Pons (tissue), 1 donor: ENCODE measurements at regions not wholly inside any gene's neighbourhood (a gene's known extent, or its start where the extent isn't known, plus 50 kb on each side); places are given as distances from the start of the nearest gene placed in this dataset.

ENCODE experiments used
- DNase-seq: peaks from one replicate; pipeline ENCODE4 v3.0.0-alpha.2; 2016; ENCODE audit warnings: low spot score

DNA sequence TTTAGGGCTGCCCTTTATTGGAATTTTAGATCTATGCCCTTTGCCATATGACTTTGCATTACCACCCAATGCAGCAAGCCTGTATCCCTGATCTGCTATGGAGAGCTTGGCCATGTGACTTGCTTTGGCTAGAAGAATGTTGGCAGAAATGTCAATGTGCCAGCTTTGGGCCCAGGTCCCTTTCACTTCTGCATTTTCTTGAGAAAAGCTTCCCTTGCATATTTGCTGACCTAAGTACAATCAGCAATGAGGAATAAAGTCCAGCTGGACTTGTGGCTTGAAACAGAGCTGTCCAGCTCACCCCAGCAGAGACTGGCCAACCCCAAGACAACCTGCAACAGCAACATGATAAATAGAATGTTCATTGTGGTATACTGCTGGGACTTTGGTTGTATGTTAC lies 135.9 kb downstream of the PAH start:
- peak; percentile 63 for DNase-seq

DNA sequence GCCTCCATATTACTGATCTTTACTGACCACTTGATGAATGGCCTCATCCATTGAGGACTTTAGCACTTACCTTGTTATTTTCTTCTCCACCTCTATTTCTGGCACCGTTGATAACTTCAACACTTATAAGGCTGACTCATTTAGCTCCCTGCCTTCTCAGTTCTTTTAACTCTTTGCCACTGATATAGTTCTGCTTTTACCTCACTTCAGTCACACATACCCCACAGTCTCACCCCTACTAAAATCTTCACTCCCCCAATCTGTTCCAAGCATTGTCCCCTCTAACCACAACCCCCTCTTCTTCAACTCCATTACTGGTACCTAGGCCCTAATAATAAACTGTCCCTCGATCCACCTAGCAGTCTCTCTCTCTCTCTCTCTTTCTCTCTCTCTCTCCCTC lies 141.0 kb downstream of the PAH start:
- DNase-seq: no peak

DNA sequence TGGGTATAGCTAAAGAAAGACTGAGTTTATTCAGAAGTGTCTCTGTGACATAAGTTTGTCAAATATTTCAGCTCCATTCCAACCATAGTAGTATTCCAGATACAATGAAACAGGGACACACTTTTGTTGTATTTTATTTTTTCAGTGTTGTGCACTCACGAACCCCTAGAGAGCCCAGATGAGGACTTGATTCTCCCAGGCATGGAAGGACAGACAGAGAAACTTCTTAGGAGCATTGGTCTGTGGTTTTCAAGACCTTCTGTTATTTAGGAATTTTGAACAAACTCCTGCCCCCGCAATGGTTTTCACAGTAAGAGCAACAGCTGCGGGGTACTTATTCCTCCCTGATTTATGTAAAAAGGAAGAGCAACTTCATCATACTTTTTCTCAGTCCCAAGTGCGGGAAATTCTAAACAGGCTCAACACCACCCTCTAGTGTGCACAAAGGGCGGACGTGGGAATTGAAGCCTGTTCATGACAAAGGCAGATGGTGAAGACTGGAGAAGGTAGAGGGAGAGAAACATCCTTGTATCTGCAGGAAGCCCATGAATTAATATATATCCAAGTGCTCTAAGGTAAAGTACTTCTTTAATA lies 147.6 kb downstream of the PAH start:
- peak; percentile 75 for DNase-seq

DNA sequence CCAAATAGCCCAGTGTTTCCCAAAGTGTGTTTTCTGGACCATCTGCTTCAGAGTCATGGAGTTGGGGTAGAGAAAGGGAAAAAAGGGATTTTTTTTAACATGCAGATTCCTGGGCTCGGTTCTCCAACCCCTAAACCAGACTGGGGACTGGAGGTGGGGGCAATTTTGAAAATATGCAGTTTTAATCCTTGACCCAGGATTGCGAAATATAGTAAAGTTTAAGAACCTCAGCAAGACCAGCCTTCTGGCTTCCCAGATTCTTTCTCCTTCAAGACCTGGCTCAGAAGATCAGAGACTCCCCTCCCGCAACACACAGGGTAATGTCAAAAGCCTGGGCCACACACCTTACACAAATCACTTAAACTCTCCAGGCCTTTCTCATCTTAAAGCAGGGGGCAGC lies 150.1 kb downstream of the PAH start:
- DNase-seq: no peak

DNA sequence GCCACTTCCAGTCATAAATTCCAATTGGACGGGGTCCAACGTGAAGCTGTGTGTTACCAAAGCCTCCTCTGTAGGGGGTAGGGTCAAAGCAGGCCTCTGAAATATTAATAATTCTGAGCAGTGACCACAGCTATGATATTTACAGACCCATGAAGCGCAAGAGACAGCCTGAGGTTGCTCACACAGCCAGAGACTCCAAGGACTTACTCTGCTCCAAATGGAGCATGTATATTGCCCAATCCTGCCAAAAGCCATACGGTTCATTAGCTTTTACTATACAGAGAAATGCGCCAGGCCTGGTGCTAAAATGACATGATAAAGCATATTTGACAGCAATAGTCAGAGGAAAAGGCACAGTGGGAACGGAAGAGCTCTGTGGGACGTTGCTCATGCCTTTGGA lies 151.3 kb downstream of the PAH start:
- no peak for DNase-seq

DNA sequence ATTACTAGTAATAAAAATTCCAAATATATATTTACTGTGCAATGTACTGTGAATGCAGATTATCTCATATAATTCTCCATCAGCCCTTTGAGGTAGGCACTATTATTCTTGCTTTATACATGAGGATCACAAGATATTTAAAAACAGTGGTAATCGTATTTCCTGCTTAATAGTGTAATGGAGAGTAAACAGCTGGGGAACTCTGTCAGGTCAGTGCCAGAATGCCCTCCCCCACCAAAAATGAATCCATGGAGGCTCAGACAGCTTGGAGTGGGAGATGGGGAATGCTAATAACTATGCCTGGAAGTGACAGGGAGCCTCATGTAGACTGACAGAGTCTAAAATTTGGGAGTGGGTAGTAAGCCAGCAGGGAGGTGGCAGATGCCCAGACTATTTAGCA lies 153.6 kb downstream of the PAH start:
- no peak for DNase-seq

DNA sequence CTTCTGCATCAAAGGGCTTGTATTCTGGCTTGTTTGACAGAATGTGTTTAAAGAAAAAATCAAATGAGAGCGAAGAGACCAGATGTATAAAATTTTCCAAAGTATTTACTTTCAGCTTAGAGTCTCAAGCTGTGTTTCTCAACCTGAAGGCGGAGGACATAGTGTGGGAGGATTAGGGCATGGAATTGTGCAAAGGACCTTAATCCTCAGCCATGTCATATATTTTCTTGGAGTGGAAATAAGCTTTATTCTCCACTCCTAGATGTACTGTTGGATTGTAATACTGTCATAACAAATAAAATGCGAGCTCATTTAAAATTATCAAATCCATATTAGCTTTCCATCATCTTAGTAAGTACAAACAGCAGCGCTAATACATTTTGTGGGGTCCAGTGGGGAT lies 154.0 kb downstream of the PAH start:
- no peak for DNase-seq

DNA sequence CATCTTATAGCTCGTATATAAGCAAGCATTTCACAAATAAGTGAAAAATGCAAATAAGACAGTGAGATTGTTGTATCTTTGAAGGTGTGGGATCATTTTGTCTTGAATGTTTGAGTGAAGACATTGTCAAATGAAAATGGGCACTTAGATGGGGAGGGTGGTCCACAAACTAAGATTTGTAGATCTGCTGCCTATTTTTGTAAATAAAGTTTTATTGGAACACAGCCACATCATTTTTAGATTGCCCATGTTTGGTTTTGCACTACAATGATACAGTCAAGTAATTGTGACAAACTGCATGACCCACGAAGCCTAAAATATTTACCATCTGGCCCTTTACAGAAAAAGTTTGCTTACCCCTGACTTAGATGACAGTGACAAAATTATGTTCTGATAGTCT lies 156.7 kb downstream of the PAH start:
- no peak for DNase-seq

DNA sequence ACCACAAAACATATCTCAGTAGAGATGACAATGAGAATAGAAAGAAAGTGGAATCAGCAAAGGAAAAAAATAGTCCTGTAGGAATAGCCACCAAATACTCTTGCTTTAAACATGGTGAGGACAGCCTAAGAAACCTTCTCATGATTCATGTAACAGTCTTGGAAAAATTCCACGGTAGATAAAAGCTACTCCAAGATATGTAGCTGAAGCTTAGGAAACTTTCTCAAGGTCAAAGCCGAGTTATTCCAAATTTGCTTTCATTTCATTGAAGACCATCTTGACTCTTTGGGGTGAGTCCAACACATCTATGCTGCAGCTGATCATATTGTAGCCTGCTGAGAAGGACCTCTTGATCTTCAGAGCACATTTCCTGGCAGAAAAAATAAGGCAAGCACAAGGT lies 157.6 kb downstream of the PAH start:
- DNase-seq: no peak

DNA sequence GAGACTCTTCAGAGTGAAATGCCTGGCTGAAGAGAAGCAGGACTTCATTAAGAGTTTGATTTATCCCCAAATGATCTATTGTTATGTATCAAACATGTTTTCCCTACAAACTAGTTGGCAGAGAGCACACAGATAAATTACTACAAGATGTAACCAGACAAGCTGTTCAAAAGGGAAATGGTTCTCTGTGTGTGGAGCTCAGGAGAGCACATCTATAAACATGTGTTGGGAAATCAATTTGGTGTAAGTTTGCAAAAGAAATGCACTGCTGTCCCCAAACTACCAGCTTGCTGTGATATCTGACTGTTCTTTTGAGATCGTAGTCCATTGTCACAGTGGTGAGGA lies 159.2 kb downstream of the PAH start:
- no peak for DNase-seq

DNA sequence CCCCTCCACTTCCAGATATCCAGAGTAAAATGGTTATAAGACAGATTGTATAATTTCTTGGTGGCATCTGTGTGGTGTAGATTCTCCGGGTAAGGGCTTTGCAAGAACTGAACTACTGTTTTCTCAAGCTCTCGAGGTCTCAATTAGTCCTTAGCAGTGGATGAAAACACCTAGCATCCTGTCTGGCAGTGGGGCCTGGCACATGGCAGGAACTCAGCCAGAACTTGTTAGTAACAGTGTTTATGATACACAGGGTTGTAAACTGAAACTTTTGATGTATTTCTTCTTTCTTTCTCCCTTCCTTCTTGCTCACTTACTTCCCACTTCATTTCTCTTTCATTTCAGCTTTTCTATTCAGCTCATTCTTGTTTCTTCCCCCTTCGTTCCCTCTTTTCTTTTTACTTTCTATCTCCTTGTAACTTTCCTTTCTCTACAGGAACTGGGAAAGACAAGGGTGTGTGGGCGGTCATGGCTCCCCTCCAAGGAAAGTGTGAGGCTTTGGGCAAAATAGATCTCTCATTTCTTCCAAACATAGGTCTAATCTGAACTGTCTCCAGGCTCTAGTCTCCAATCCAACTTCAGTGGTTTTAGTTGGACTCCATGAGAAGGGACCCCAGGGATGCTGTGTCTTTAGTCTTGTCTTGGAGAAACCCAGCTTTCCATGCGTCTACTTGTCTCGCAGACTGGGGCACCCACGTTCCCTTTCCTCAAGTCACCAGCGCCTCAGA lies 159.7 kb downstream of the PAH start:
- DNase-seq: no peak

DNA sequence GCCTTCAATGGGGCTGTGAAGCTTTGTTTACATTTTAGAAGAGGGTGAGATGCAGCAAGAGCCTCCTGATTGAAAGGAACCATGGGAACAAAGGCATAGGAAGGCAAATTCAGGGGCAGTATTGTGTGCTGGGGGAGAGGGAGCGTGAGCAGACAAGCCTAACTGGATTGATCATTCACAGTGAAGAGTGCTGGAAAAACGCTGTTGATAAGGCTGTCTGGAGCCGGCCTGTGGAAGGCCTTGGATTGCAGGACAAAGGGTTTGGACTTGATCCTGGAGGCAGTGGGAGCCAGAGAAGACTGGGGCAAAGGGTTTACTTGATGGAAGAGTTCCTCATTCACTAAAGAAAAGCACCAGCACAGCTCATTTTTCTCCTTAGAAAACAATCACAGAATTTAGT lies 160.5 kb downstream of the PAH start:
- DNase-seq: no peak

DNA sequence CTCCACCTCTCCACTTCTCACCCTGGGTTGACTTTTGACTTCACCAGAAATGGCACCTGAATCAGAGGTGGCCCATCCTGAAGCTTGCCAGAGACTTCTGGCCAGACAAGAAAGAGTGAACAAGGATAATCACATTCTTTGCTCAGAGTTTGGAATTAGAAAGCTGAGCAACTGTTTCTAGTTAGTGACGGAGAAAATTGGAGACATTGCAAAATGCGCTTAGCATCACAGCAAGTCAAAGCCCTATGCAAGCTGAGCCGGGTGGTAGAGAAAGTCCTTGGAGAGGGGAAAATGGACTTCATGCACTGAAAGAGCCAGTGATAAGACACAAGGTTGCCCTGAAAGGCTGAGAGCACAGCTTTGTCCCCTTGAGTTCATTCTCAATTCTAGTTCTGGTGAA lies 161.8 kb downstream of the PAH start:
- no peak for DNase-seq

DNA sequence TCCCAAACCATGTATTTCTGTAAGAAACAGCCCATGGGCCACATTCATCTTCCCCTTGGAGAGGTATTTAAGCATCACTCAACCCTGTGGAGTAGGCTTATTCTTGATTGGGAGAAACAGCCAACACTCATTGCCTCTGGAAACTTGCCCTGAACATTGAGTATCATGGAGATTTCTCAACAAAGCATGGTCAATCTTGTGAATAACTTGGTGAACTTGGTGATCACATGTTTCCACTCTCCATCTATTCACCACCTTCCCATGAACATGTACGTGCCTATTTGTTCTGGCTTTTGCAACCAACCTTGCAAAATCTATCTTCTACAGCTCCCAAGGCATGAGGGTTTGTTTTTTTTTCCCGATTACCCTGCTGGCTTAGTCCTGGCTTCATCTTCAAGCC lies 163.2 kb downstream of the PAH start:
- DNase-seq: no peak

DNA sequence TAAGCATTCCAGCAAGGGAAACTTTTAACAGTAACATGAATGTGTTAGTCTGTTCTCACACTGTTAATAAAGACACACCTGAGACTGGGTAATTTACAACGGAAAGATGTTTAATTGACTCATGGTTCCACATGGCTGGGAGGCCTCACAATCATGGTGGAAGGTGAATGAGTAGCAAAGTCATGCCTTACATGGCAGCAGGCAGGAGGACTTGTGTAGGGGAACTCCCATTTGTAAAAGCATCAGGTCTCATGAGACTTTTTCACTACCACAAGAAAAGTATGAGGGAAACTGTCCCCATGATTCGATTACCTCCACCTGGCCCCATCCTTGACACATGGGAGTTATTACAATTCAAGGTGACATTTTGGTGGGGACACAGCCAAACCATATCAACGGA lies 168.3 kb downstream of the PAH start:
- DNase-seq: no peak

DNA sequence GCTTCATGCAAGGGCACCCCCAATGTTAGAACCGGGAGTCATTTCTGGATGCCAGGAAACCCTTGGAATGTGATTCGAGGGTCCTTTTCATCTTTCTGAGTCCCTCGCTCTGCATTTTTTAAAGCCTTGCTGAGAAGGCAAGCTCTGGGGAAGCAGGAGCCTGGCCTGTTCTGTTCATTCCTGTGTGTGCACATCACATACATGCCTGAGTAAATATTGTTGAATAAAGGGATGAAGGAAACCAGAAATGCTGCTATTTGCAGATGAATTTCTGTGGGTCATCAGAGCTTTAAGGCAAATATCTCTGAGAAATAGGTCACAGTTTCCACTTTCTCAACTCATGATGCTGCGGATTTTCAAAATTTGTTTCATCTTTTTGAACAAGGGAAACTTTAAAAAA lies 170.1 kb downstream of the PAH start:
- DNase-seq: no peak

DNA sequence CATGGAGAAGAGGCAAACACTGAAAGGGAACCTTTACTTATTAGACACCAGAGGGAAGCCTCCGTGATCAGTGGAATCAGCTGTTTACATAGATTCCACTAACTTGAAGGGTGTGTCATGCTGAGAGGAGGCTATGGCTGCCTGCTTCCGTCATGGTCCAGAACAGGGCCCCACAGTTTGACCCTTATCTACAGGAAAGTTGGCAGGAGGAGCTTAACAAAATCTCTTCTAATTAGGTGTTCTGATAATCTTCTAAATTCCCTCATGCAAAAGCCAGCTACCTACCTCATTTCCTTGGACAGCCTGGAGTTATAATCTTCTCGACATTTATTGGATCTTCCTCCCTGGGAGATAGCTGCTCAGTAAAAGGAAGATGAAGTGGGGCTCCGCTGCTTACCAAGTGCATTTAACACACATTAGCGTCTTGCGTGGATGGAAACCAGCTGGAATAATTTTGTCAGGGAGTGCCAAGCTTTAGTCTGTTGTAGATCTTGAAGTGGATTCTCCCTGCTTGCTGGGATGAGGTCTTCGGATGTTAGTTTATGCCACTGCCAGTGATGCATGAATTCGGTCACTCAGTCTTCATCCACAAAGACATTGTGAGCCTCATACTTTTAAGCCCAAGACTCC lies 171.0 kb downstream of the PAH start:
- no peak for DNase-seq

DNA sequence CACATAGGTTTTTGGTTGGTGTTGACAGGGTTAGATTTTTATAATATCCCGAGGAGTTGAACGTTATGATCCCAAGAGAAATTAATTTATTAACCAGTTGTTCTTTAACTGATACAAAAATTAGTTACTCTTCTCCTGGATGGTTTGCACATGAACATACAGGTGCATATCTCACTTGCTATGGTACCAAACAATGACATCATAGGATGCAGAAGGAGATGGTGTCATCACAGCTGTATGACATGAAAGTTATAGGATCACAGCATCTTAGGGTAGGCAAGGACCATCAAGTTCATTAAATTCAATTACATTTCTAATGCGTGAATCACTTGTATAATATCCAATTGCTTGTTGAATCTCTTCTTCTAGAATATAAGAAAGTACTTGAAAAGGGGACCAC lies 175.8 kb downstream of the PAH start:
- no peak for DNase-seq

DNA sequence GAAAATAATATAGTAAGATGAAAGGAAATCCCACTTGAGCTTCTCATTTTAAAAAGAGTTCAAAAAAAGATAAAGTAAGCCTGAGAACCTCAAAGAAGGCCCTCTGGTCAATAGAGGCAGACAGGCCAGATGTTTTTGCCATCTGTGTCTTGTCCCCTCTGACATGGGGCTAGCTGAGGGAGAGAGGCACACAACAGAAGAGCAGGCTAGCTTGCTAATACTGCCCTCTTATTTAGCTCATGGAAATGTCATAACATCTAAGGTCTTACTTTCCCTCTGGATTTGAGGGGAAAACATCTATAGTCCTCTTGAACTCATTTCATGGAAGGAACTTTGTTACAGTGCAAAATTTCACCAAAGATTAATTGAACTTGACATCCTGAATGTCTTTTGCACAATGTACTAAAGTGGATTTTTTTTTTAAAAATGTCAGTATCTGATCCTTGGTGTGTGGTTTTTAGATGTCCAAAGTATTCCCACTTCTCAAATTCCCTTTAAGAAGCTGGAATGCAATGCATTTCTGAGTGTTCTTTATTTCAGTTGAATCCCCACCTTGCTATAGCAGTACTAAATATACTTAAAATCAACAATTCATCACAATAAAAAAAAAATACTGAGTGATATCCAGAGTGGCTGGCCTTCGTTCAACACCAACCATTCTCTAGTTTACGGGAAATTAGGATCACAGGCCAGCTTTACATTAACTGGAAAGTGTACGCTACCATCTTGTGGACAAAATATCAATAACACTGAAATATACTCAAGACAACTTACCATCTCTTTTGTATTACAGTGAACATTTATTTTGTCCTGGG lies 176.7 kb downstream of the PAH start:
- peak; percentile 61 for DNase-seq

DNA sequence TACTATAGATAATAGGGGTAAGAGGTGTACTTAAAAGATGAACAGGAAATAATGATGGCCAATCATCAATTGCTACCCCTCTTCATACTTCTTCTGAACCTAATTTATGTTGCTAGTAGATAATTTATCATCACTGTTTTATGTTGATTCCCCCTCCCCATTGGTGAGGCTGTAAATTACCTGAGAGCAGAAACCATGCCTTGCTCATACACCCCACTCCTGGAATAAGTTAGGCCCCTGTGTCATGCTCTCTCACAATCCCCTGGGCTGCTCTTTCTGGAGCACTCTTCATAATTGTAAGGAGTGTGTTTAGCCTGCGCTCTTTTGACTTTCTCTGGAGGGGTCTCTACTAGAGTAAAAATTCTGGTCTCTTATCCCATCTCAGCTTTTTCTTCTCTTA lies 180.7 kb downstream of the PAH start:
- DNase-seq: no peak

DNA sequence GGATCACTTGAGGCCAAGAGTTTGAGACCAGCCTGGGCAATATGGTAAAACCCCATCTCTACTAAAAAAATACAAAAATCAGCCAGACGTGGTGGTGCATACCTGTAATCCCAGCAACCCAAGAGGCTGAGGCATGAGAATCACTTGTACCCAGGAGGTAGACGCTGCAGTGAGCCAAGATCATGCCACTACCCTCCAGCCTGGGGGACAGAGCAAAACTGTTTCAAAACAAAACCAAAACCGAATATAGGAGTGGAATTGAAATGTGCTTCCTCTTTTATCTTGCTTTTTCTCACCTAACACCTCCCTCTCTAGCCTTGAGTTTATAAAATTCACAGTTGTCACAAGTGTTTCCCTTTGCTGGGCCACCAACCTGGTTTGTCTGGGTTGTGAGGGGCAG lies 181.9 kb downstream of the PAH start:
- DNase-seq: no peak

DNA sequence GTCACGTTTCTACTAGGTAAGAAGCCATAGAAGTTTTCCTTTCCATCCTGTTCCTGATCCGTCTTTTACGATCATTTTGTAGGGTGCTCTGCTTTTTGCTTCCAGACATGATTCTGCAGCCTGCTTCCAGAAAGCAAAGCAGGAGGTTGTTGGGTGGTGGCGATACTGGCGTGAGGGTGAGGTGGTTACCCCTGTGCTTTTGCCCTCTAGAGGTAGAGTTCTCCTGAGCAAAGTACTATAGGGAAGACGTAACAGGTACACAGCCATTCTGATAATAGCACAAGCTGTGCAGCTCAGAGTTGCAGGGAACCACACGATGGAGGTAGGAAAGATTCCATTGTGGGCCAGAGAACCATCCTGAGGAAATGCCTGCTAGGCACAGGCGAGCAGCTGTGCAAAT lies 186.0 kb downstream of the PAH start:
- no peak for DNase-seq
